ENCODE measurements at regions not wholly inside any gene's neighbourhood (a gene's known extent, or its start where the extent isn't known, plus 50 kb on each side); places are given as distances from the start of the nearest gene placed in this dataset.

GRCh38 chr16:73205153-73205886 is 157.4 kb upstream of the ZFHX3 start:
- no peak overlapping the region for H3K9ac ChIP-seq (replicated peaks in 1 of 4; ENCODE audit: extremely low read depth in 1 of 4, low read depth in 3 of 4, low read length in 3 of 4)
- no peak overlapping the region for H4K8ac ChIP-seq (ENCODE audit: extremely low read depth, insufficient read depth, low read length)
- no peak overlapping the region for H3K4me3 ChIP-seq (ENCODE audit: extremely low read depth in 1 of 4, insufficient read depth in 2 of 4, low read depth in 3 of 4, low read length in 4 of 4)
- H2BK12ac ChIP-seq (ENCODE audit: low read depth, low read length), result no peak overlapping the region
- WGBS, 2 experiments (ENCODE audit: extremely low coverage in 1 of 2, insufficient coverage in 1 of 2, insufficient read length in 1 of 2, insufficient replicate concordance in 2 of 2, low coverage in 1 of 2, low lambda C conversion rate in 2 of 2, missing lambda C conversion rate in 1 of 2), result 88% methylated on average over 9 of the region's 9 CpGs; no CpG with 5 or more reads in 1 of the 2 experiments
- H3K79me2 ChIP-seq (ENCODE audit: control insufficient read depth in 1 of 2, insufficient read depth in 2 of 2, low read length in 2 of 2), result no peaks in the 10 kb centered on the region
- no peak overlapping the region for H2BK15ac ChIP-seq (ENCODE audit: low read length)
- no peak overlapping the region for H2BK20ac ChIP-seq (ENCODE audit: low read length)
- ChIA-PET POLR2A (ENCODE audit: partially characterized antibody) (no interaction called here), CTCF (ENCODE audit: partially characterized antibody) (interaction anchor here (2.3 kb wide), 1 partner anchor 13 kb away, joined by 6 read pairs; no protein-coding TSS in a partner anchor)
- no peaks in the 10 kb centered on the region for H3K4me1 ChIP-seq (replicated peaks in 1 of 4; ENCODE audit: control insufficient read depth in 3 of 4, insufficient read depth in 4 of 4, low read length in 3 of 4)
- H3K4ac ChIP-seq (replicated peaks; ENCODE audit: insufficient read length, low read depth, low read length), result no peak overlapping the region
- no peak overlapping the region for H3K14ac ChIP-seq (ENCODE audit: insufficient read length)
- no peak overlapping the region for H3K4me2 ChIP-seq (ENCODE audit: insufficient read depth in 1 of 2, low read depth in 2 of 2, low read length in 2 of 2)
- DNase-seq (ENCODE audit: low read depth in 1 of 2, low spot score in 2 of 2), result no peak
- H3K23me2 ChIP-seq (ENCODE audit: low read depth, low read length), result no peaks in the 10 kb centered on the region
- FAIRE-seq, result no peak
- no peaks in the 10 kb centered on the region for H3K36me3 ChIP-seq (ENCODE audit: control insufficient read depth in 2 of 4, insufficient read depth in 4 of 4, low read length in 3 of 4)
- no peak overlapping the region for H2AK5ac ChIP-seq (ENCODE audit: low read depth, low read length)
- no peaks in the 10 kb centered on the region for H4K20me1 ChIP-seq (replicated peaks in 1 of 2; ENCODE audit: control insufficient read depth in 1 of 2, insufficient read depth in 2 of 2, low read length in 2 of 2)
- no peaks in the 10 kb centered on the region for H3K27me3 ChIP-seq (replicated peaks in 1 of 4; ENCODE audit: control insufficient read depth in 3 of 4, extremely low read depth in 1 of 4, insufficient read depth in 3 of 4, low read length in 3 of 4)
- no peak overlapping the region for H2BK5ac ChIP-seq (ENCODE audit: low read depth, low read length)
- no peak overlapping the region for H3K56ac ChIP-seq (replicated peaks; ENCODE audit: insufficient read length, low read depth, low read length)
- no peaks in the 10 kb centered on the region for H3K79me1 ChIP-seq (ENCODE audit: low read depth, low read length)
- H4K91ac ChIP-seq (replicated peaks; ENCODE audit: insufficient read length, low read length), result no peak overlapping the region
- no peak overlapping the region for H2BK120ac ChIP-seq (replicated peaks; ENCODE audit: low read depth, low read length)
- no peak overlapping the region for H4K5ac ChIP-seq (ENCODE audit: insufficient read length, low read depth, low read length)
- H3K23ac ChIP-seq (ENCODE audit: insufficient read length), result no peak overlapping the region
- TF ChIP-seq ATF3 (IDR thresholded peaks at IDR 0.05; ENCODE audit: insufficient read depth, low read depth, low read length) (no peak), ATF2 (IDR thresholded peaks at IDR 0.05; ENCODE audit: low read length) (no peak), NRF1 (IDR thresholded peaks at IDR 0.05; ENCODE audit: low read depth, low read length) (no peak), TCF12 (IDR thresholded peaks at IDR 0.05; ENCODE audit: low read depth, low read length) (no peak)
- peaks cover 0 to 6% of the 10 kb centered on the region in 2 experiments; a peak in 3 of 4 replicates for H3K9me3 ChIP-seq (ENCODE audit: insufficient read depth in 2 of 2, low read depth in 1 of 2, low read length in 1 of 2)
- no peak overlapping the region for H2AFZ ChIP-seq (ENCODE audit: low read length)
- H3K27ac ChIP-seq (ENCODE audit: low read depth, low read length), result no peak overlapping the region
- no peak overlapping the region for H3K18ac ChIP-seq (ENCODE audit: extremely low read depth, low read length)

Data from H1 (cell line).